ENCODE measurements at regions not wholly inside any gene's neighbourhood (a gene's known extent, or its start where the extent isn't known, plus 50 kb on each side); places are given as distances from the start of the nearest gene placed in this dataset.

DNA sequence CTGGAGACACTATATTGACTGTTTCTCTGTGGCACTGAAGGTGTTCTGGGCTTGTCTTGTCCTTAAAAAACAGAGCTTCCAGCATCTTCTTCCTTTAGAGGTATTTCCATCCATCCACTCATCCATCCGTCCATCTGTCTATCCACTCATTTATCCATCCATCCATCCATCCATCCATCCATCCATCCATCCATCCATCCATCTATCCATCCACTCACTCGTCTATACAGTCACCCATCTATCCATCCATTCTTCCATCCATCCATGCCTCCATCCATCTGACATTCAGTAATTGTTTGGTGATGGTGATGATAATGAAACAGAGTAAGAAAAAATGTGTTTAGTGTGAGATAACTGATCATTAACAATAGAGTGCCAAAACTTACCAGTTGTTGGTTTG is 334.8 kb downstream of the NSG2 start:
- Histone ChIP-seq H3K27ac (ENCODE audit: low read depth, low read length) (no peak overlapping the region), H3K9ac (ENCODE audit: low read length) (no peak overlapping the region), H3K4me2 (ENCODE audit: low read length) (no peak overlapping the region), H2AFZ (ENCODE audit: low read depth, low read length, poor library complexity, severe bottlenecking) (no peak overlapping the region), H3K4me3 (replicated peaks in 1 of 2; ENCODE audit: low read depth in 1 of 2, low read length in 2 of 2) (no peak overlapping the region), H3K9me2 (ENCODE audit: insufficient read depth) (no peaks in the 10 kb centered on the region), H3K9me3 (ENCODE audit: control insufficient read depth in 1 of 2, insufficient read depth in 1 of 2, low read depth in 1 of 2, low read length in 2 of 2) (no peaks in the 10 kb centered on the region), H3K4me1 (ENCODE audit: control insufficient read depth in 1 of 2, insufficient read depth in 2 of 2, low read length in 2 of 2) (peaks cover 8 to 18% of the 10 kb centered on the region in 2 experiments), H3K36me3 (ENCODE audit: control insufficient read depth in 1 of 2, insufficient read depth in 2 of 2, low read length in 2 of 2) (no peaks in the 10 kb centered on the region), H4K20me1 (ENCODE audit: insufficient read depth) (no peaks in the 10 kb centered on the region), H3K27me3 (ENCODE audit: insufficient read depth, low read length) (peaks cover 9% of the 10 kb centered on the region; the same call in 1 of the 2 replicates), H3K79me2 (ENCODE audit: insufficient read depth, low read length) (no peaks in the 10 kb centered on the region)
- no peak for ATAC-seq
- CTCF ChIA-PET, result no interaction called here
- RAD21 ChIA-PET (ENCODE audit: low non-redundant PET in 1 of 2, low total read pairs in 2 of 2, uncharacterized antibody in 2 of 2, unreplicated experiment in 2 of 2), result no interaction called here
- TF ChIP-seq CEBPB (IDR thresholded peaks at IDR 0.05; ENCODE audit: low read depth), result no peak
- TF ChIP-seq, protein P1, sequence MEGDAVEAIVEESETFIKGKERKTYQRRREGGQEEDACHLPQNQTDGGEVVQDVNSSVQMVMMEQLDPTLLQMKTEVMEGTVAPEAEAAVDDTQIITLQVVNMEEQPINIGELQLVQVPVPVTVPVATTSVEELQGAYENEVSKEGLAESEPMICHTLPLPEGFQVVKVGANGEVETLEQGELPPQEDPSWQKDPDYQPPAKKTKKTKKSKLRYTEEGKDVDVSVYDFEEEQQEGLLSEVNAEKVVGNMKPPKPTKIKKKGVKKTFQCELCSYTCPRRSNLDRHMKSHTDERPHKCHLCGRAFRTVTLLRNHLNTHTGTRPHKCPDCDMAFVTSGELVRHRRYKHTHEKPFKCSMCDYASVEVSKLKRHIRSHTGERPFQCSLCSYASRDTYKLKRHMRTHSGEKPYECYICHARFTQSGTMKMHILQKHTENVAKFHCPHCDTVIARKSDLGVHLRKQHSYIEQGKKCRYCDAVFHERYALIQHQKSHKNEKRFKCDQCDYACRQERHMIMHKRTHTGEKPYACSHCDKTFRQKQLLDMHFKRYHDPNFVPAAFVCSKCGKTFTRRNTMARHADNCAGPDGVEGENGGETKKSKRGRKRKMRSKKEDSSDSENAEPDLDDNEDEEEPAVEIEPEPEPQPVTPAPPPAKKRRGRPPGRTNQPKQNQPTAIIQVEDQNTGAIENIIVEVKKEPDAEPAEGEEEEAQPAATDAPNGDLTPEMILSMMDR (IDR thresholded peaks at IDR 0.05 in 2 of 3, conservative IDR thresholded peaks at IDR 0.05 in 1 of 3; ENCODE audit: borderline replicate concordance in 1 of 3, insufficient read depth in 1 of 3, low read depth in 2 of 3, low read length in 2 of 3), result no peak
- TF ChIP-seq, protein P2, sequence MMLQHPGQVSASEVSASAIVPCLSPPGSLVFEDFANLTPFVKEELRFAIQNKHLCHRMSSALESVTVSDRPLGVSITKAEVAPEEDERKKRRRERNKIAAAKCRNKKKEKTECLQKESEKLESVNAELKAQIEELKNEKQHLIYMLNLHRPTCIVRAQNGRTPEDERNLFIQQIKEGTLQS (IDR thresholded peaks at IDR 0.05), result no peak
- no peak for TF ChIP-seq POLR2AphosphoS5 (IDR thresholded peaks at IDR 0.05; ENCODE audit: low read depth, low read length)
- TF ChIP-seq SIN3A (IDR thresholded peaks at IDR 0.05; ENCODE audit: low read depth), result no peak
- TF ChIP-seq POLR2A (IDR thresholded peaks at IDR 0.05; ENCODE audit: borderline replicate concordance, extremely low read depth, insufficient read depth, insufficient read length), result no peak
- no peak for TF ChIP-seq JUND (IDR thresholded peaks at IDR 0.05)
- no peak for TF ChIP-seq EZH2 (IDR thresholded peaks at IDR 0.05)
- TF ChIP-seq, protein P3, sequence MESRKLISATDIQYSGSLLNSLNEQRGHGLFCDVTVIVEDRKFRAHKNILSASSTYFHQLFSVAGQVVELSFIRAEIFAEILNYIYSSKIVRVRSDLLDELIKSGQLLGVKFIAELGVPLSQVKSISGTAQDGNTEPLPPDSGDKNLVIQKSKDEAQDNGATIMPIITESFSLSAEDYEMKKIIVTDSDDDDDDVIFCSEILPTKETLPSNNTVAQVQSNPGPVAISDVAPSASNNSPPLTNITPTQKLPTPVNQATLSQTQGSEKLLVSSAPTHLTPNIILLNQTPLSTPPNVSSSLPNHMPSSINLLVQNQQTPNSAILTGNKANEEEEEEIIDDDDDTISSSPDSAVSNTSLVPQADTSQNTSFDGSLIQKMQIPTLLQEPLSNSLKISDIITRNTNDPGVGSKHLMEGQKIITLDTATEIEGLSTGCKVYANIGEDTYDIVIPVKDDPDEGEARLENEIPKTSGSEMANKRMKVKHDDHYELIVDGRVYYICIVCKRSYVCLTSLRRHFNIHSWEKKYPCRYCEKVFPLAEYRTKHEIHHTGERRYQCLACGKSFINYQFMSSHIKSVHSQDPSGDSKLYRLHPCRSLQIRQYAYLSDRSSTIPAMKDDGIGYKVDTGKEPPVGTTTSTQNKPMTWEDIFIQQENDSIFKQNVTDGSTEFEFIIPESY (IDR thresholded peaks at IDR 0.05; ENCODE audit: extremely low read depth, insufficient replicate concordance, low read length), result no peak
- TF ChIP-seq EZH2phosphoT487 (IDR thresholded peaks at IDR 0.05; ENCODE audit: borderline replicate concordance), result no peak
- no peak for TF ChIP-seq YY1 (IDR thresholded peaks at IDR 0.05; ENCODE audit: extremely low read depth, insufficient replicate concordance, low read depth, low read length)
- TF ChIP-seq TCF7L2 (IDR thresholded peaks at IDR 0.05; ENCODE audit: borderline replicate concordance, extremely low read depth, insufficient read depth, insufficient read length), result no peak
- no peak for TF ChIP-seq ZFX (IDR thresholded peaks at IDR 0.05)
- TF ChIP-seq SRF (IDR thresholded peaks at IDR 0.05; ENCODE audit: low read depth), result no peak
- TF ChIP-seq, protein P4, sequence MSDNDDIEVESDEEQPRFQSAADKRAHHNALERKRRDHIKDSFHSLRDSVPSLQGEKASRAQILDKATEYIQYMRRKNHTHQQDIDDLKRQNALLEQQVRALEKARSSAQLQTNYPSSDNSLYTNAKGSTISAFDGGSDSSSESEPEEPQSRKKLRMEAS (IDR thresholded peaks at IDR 0.05), result no peak
- TF ChIP-seq CBX3 (IDR thresholded peaks at IDR 0.05; ENCODE audit: low read depth), result no peak
- POLR2A ChIA-PET, result no interaction called here
- BruUV-seq (replicated peaks), result no TSS peak
- intact Hi-C loops (cut with micrococcal nuclease), result no loop called here
- DNase-seq (ENCODE audit: low read depth, low spot score), result no peak

Measured in HCT116 (cell line).